ENCODE measurements at regions not wholly inside any gene's neighbourhood (a gene's known extent, or its start where the extent isn't known, plus 50 kb on each side); places are given as distances from the start of the nearest gene placed in this dataset.

- no peaks in the 10 kb centered on the region for H3K9me3 ChIP-seq (ENCODE audit: low read depth, low read length)
- H3K27me3 ChIP-seq (ENCODE audit: insufficient read depth, low read length): no peaks in the 10 kb centered on the region
- H3K4me3 ChIP-seq (ENCODE audit: low read length): no peak overlapping the region
Observed at GRCh38 chr14:97517566-97518234, 720.5 kb downstream of the VRK1 start.

DNA sequence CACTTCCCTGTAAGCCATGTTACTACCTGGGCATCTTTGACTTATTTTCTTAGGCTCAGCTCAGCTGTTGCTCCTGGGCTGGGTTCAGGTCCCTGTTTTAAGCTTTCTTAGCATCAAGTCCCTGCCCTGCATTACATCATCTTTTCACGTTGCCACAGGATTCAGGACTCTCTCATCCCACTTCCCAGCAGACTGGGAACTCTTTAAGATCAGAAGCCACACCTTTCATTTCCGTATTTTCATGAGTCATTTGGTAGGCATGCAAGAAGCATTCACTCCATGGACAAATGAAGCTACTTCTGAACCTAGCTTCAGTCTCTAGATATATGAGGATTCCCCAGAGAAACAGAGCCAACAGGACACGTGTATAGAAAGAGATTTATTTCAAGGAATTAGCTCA, 726.8 kb downstream of the VRK1 start:
- H3K27me3 ChIP-seq (ENCODE audit: insufficient read depth, low read length): no peaks in the 10 kb centered on the region
- H3K4me3 ChIP-seq (ENCODE audit: low read length): no peak overlapping the region
- no peaks in the 10 kb centered on the region for H3K4me1 ChIP-seq (ENCODE audit: insufficient read depth, low read length)
- no peaks in the 10 kb centered on the region for H3K9me3 ChIP-seq (ENCODE audit: low read depth, low read length)

More at GRCh38 chr14:97517566-97518234, 720.5 kb downstream of the VRK1 start:
- H3K4me1 ChIP-seq (ENCODE audit: insufficient read depth, low read length): no peaks in the 10 kb centered on the region

GRCh38 chr14:97524589-97525319, 727.6 kb downstream of the VRK1 start:
- no peaks in the 10 kb centered on the region for H3K27me3 ChIP-seq (ENCODE audit: insufficient read depth, low read length)
- H3K4me3 ChIP-seq (ENCODE audit: low read length): no peak overlapping the region
- no peaks in the 10 kb centered on the region for H3K9me3 ChIP-seq (ENCODE audit: low read depth, low read length)
- no peaks in the 10 kb centered on the region for H3K4me1 ChIP-seq (ENCODE audit: insufficient read depth, low read length)

DNA sequence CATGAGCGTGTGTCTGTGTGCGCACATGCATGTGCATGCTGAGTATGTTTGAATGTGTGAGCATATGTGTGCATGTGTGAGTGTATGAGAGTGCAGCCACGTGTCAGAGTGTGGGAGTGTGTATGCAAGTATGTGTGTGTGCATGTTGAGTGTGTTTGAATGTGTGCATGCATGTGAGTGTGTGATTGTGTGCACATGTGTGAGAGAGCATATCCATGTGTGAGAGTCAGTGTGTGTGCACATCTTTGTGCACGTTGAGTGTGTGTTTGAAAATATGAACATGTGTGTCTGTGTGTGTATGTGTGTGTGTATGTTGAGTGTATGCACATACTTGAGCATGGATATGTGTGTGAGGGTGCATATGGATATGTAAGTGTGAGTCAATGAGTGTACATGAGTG, 730.8 kb downstream of the VRK1 start:
- no peaks in the 10 kb centered on the region for H3K4me1 ChIP-seq (ENCODE audit: insufficient read depth, low read length)
- H3K4me3 ChIP-seq (ENCODE audit: low read length): no peak overlapping the region
- no peaks in the 10 kb centered on the region for H3K27me3 ChIP-seq (ENCODE audit: insufficient read depth, low read length)
- no peaks in the 10 kb centered on the region for H3K9me3 ChIP-seq (ENCODE audit: low read depth, low read length)

DNA sequence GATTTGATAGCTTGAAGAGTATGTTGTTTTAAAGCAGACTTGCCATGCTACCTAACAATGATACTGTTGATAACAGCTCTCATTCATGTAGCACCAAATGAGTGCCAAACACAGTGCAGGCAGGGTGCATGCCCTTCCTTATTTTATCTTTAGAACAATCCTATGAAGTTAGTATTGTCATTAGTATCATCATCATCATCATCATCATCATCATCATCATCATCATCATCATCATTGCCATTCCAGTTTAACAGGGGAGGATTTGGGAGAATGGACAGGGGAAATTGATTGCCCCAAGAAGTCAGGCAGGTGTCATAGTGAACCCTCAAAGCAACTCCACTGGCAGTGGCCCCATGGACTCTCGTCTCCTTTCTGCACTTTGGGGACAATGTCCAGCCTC, 734.9 kb downstream of the VRK1 start:
- Histone ChIP-seq H3K4me3 (ENCODE audit: low read length) (no peak overlapping the region), H3K9me3 (ENCODE audit: low read depth, low read length) (no peaks in the 10 kb centered on the region), H3K4me1 (ENCODE audit: insufficient read depth, low read length) (no peaks in the 10 kb centered on the region), H3K27me3 (ENCODE audit: insufficient read depth, low read length) (no peaks in the 10 kb centered on the region)

DNA sequence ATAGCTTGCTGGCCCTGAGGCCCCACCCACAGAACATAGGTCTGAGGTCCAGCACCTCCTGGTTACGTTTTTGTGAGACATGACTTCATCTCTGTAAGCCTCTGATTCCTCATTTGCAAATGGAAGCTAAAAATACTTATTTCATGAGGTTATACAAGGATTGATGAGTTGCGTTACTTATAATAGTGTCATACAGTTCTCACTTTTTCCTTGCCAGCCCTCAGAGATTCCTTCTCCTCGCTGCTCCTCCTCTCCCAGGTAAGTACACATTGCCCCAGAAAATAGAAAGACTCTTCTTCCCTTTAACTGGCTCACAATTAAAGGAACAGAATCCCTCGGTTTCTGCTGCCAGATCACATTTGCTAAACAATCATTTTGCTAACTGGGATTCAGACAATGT, 739.2 kb downstream of the VRK1 start:
- Histone ChIP-seq H3K9me3 (ENCODE audit: low read depth, low read length) (no peaks in the 10 kb centered on the region), H3K4me1 (ENCODE audit: insufficient read depth, low read length) (peaks cover 6% of the 10 kb centered on the region), H3K4me3 (ENCODE audit: low read length) (no peak overlapping the region), H3K27me3 (ENCODE audit: insufficient read depth, low read length) (no peaks in the 10 kb centered on the region)

DNA sequence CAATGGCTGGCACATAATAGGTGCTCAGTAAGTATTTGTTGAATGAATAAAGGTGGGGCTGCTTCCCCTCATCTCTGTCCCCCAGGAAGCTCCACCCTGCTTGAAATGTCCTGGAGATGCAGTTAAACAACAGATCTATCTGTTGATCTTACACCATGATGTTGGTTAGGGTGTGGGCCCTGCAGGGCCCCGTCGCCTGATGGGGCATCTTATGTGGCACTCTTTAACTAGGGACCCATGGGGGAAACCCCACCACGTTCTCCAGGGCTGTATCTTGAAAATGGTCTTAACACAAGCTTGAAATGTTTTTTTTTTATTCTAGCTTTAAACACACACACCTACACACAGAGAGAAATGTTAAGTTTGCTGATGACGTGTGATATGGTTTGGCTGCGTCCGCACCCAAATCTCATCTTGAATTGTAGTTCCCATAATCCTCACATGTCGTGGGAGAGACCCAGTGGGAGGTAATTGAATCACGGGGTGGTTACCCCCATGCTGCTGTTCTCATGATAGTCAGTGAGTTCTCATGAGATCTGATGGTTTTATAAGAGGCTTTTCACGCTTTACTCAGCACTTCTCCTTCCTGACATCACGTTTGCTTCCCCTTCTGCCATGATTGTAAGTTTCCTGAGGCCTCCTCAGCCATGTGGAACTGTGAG, 741.7 kb downstream of the VRK1 start:
- no peaks in the 10 kb centered on the region for H3K27me3 ChIP-seq (ENCODE audit: insufficient read depth, low read length)
- peaks cover 21% of the 10 kb centered on the region for H3K4me1 ChIP-seq (ENCODE audit: insufficient read depth, low read length)
- no peak overlapping the region for H3K4me3 ChIP-seq (ENCODE audit: low read length)
- H3K9me3 ChIP-seq (ENCODE audit: low read depth, low read length): no peaks in the 10 kb centered on the region

DNA sequence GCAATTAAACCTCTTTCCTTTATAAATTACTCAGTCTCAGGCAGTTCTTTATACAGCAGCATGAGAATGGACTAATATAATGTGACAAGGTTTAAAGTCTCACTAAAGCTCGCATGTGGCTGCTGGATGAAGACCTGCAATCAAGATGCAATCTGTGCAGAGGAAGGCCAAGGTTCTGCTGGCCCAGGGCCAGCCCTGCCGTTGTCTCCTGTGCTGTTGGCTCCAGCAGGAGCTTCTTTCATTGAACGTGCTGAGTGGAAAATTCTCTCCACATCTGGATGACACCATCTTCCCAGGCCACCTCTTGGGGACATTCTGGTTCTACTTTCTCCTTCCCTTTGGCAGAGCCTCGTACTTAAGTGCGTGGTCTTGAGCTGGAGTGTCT, 742.2 kb downstream of the VRK1 start:
- Histone ChIP-seq H3K27me3 (ENCODE audit: insufficient read depth, low read length) (no peaks in the 10 kb centered on the region), H3K9me3 (ENCODE audit: low read depth, low read length) (no peaks in the 10 kb centered on the region), H3K4me1 (ENCODE audit: insufficient read depth, low read length) (peaks cover 26% of the 10 kb centered on the region), H3K4me3 (ENCODE audit: low read length) (no peak overlapping the region)

GRCh38 chr14:97539884-97540283, 742.7 kb downstream of the VRK1 start:
- Histone ChIP-seq H3K4me3 (ENCODE audit: low read length) (no peak overlapping the region), H3K27me3 (ENCODE audit: insufficient read depth, low read length) (no peaks in the 10 kb centered on the region), H3K9me3 (ENCODE audit: low read depth, low read length) (no peaks in the 10 kb centered on the region), H3K4me1 (ENCODE audit: insufficient read depth, low read length) (peaks cover 28% of the 10 kb centered on the region)

GRCh38 chr14:97543221-97543620, 746.0 kb downstream of the VRK1 start:
- no peak overlapping the region for H3K4me3 ChIP-seq (ENCODE audit: low read length)
- peaks cover 33% of the 10 kb centered on the region for H3K4me1 ChIP-seq (ENCODE audit: insufficient read depth, low read length)
- H3K9me3 ChIP-seq (ENCODE audit: low read depth, low read length): no peaks in the 10 kb centered on the region
- no peaks in the 10 kb centered on the region for H3K27me3 ChIP-seq (ENCODE audit: insufficient read depth, low read length)

GRCh38 chr14:97543816-97544215, 746.6 kb downstream of the VRK1 start:
- Histone ChIP-seq H3K27me3 (ENCODE audit: insufficient read depth, low read length) (no peaks in the 10 kb centered on the region), H3K4me3 (ENCODE audit: low read length) (no peak overlapping the region), H3K9me3 (ENCODE audit: low read depth, low read length) (no peaks in the 10 kb centered on the region), H3K4me1 (ENCODE audit: insufficient read depth, low read length) (peaks cover 33% of the 10 kb centered on the region)

GRCh38 chr14:97544571-97544970, 747.4 kb downstream of the VRK1 start:
- Histone ChIP-seq H3K9me3 (ENCODE audit: low read depth, low read length) (no peaks in the 10 kb centered on the region), H3K27me3 (ENCODE audit: insufficient read depth, low read length) (no peaks in the 10 kb centered on the region), H3K4me3 (ENCODE audit: low read length) (no peak overlapping the region), H3K4me1 (ENCODE audit: insufficient read depth, low read length) (peaks cover 30% of the 10 kb centered on the region)

DNA sequence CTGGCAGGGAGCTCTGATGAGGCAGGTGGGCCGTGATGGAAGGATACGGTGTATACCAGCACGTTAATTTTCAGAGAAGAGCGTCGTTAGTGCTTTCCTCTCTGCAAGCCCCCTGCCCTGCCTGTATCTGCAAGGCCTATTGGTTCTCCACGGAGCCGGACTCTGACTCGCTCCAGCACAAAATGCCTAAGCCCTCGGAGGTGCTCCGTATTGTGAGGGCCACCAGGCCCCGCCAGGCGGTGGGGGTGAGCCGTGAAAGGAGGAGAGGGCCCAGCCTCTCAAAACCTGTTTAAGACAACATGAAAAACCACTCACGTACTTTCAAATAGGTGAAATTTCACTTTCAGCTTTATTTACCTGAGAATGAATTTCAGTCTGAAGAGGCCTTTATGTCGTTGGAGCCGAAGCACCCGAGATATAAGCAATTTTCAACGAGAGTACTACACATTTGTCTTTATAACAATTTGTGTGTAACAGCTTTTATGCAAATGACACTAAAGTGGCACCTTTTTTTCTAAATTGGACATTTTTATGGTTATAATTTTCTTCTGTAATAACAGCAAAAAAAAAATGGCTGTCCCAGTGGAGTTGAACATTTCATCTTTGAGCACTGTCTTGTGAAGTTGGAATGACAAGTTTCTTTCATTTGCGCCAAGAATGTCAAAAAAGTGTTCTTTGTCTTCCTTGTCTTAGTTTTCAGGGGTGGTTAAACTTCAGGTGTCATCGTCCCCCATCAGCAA, 749.5 kb downstream of the VRK1 start:
- peaks cover 27% of the 10 kb centered on the region for H3K4me1 ChIP-seq (ENCODE audit: insufficient read depth, low read length)
- no peaks in the 10 kb centered on the region for H3K9me3 ChIP-seq (ENCODE audit: low read depth, low read length)
- no peak overlapping the region for H3K4me3 ChIP-seq (ENCODE audit: low read length)
- no peaks in the 10 kb centered on the region for H3K27me3 ChIP-seq (ENCODE audit: insufficient read depth, low read length)

DNA sequence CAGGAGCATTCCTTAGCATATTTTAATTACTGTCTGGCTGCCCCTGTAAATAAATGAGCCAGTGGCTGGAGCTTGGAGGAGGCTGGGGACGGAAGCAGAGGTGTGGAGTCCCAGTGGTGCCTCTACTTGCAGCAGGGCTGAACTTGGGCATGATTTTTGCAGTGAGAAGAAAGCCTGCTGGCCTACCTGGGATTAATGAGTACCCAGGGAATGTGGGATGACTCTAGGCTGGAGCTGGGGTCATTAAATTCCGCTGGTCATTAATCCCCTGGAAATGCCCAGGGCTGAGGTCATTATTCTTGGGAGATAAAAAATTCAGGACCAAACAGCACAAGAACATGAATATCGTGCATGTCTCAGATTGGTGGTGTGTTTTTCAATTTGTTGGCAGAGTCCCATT, 753.3 kb downstream of the VRK1 start:
- H3K4me1 ChIP-seq (ENCODE audit: insufficient read depth, low read length): peaks cover under 1% of the 10 kb centered on the region
- no peaks in the 10 kb centered on the region for H3K27me3 ChIP-seq (ENCODE audit: insufficient read depth, low read length)
- no peaks in the 10 kb centered on the region for H3K9me3 ChIP-seq (ENCODE audit: low read depth, low read length)
- no peak overlapping the region for H3K4me3 ChIP-seq (ENCODE audit: low read length)

GRCh38 chr14:97554597-97554996, 757.4 kb downstream of the VRK1 start:
- Histone ChIP-seq H3K4me1 (ENCODE audit: insufficient read depth, low read length) (no peaks in the 10 kb centered on the region), H3K9me3 (ENCODE audit: low read depth, low read length) (no peaks in the 10 kb centered on the region), H3K4me3 (ENCODE audit: low read length) (no peak overlapping the region), H3K27me3 (ENCODE audit: insufficient read depth, low read length) (no peaks in the 10 kb centered on the region)
